Choroid plexus epithelial cell (primary cell): ENCODE measurements at regions not wholly inside any gene's neighbourhood (a gene's known extent, or its start where the extent isn't known, plus 50 kb on each side); places are given as distances from the start of the nearest gene placed in this dataset.
"Not testable (repeated sequence)": the region's sequence is repeated elsewhere in the genome, so short reads cannot be mapped to it uniquely, and the experiment has no call there.

Experiments
- DNase-seq: peaks from one replicate; pipeline ENCODE4 v3.0.0-alpha.2; 2010; ENCODE audit warnings: low read depth
- H3K4me3 ChIP-seq: 2 replicates; pipeline ENCODE4 v1.5.1; 2011; ENCODE audit warnings: low read depth, mild to moderate bottlenecking, control low read depth, low read length, moderate library complexity
- CTCF ChIP-seq: conservative IDR thresholded peaks from 2 replicates; pipeline ENCODE4 v1.5.1; 2011; ENCODE audit warnings: low read depth, mild to moderate bottlenecking, control low read depth, inconsistent platforms, low read length, moderate library complexity

- peak; percentile 28 for DNase-seq
- no peak overlapping the region for H3K4me3 ChIP-seq
- no peak for TF ChIP-seq CTCF
These were observed 126.7 kb upstream of the CACHD1 start for GRCh38 chr1:64343105-64343822.

- no peak overlapping the region for H3K4me3 ChIP-seq
- no peak for TF ChIP-seq CTCF
These were observed 126.1 kb upstream of the CACHD1 start for GRCh38 chr1:64343823-64344190.

GRCh38 chr1:64348270-64348960 is 121.5 kb upstream of the CACHD1 start:
- TF ChIP-seq CTCF, result no peak
- H3K4me3 ChIP-seq, result no peak overlapping the region
- no peak for DNase-seq

More at GRCh38 chr1:64343823-64344190, 126.1 kb upstream of the CACHD1 start:
- DNase-seq, result no peak

- no peak for DNase-seq
- no peak overlapping the region for H3K4me3 ChIP-seq
- TF ChIP-seq CTCF, result no peak
These were observed 120.8 kb upstream of the CACHD1 start for GRCh38 chr1:64348961-64349648.

- DNase-seq, H3K4me3 ChIP-seq: not testable (repeated sequence)
These were observed 114.4 kb upstream of the CACHD1 start for GRCh38 chr1:64355534-64355933.

GRCh38 chr1:64356636-64357256 is 113.2 kb upstream of the CACHD1 start:
- no peak for DNase-seq
- no peak for TF ChIP-seq CTCF
- H3K4me3 ChIP-seq, result no peak overlapping the region

GRCh38 chr1:64357422-64357821 is 112.5 kb upstream of the CACHD1 start:
- DNase-seq, result no peak
- TF ChIP-seq CTCF, result no peak
- H3K4me3 ChIP-seq, result no peak overlapping the region
